ENCODE measurements at regions not wholly inside any gene's neighbourhood (a gene's known extent, or its start where the extent isn't known, plus 50 kb on each side); places are given as distances from the start of the nearest gene placed in this dataset.

GRCh38 chr1:226470921-226471866 is 63.3 kb upstream of the PARP1 start:
- H3K27me3 ChIP-seq (ENCODE audit: control insufficient read depth, insufficient read depth, low read length): peaks cover 2% of the 10 kb centered on the region
- CTCF ChIA-PET: no interaction called here
- no peak overlapping the region for H3K4me3 ChIP-seq (ENCODE audit: low read depth, low read length)
- TF ChIP-seq CTCF (IDR thresholded peaks at IDR 0.05; ENCODE audit: low read depth, low read length): no peak
- no peak overlapping the region for H3K27ac ChIP-seq (ENCODE audit: low read depth, low read length)
- POLR2A ChIA-PET: no interaction called here
- DNase-seq (ENCODE audit: low read depth, low spot score): no peak
- no peaks in the 10 kb centered on the region for H3K9me3 ChIP-seq (ENCODE audit: control insufficient read depth, insufficient read depth, low read length)

- H3K4me3 ChIP-seq (ENCODE audit: low read depth, low read length): no peak overlapping the region
- ChIA-PET POLR2A (no interaction called here), CTCF (no interaction called here)
- peaks cover 2% of the 10 kb centered on the region for H3K27me3 ChIP-seq (ENCODE audit: control insufficient read depth, insufficient read depth, low read length)
- no peak for DNase-seq (ENCODE audit: low read depth, low spot score)
- TF ChIP-seq CTCF (IDR thresholded peaks at IDR 0.05; ENCODE audit: low read depth, low read length): no peak
- no peaks in the 10 kb centered on the region for H3K9me3 ChIP-seq (ENCODE audit: control insufficient read depth, insufficient read depth, low read length)
- no peak overlapping the region for H3K27ac ChIP-seq (ENCODE audit: low read depth, low read length)
Observed at GRCh38 chr1:226473325-226473724, 65.4 kb upstream of the PARP1 start.

- ChIA-PET POLR2A (no interaction called here), CTCF (interaction anchor here (0.6 kb wide), 1 partner anchor 119 kb away, joined by 3 read pairs; no protein-coding TSS in a partner anchor)
- no peak for TF ChIP-seq CTCF (IDR thresholded peaks at IDR 0.05; ENCODE audit: low read depth, low read length)
- Histone ChIP-seq H3K27ac (ENCODE audit: low read depth, low read length) (no peak overlapping the region), H3K27me3 (ENCODE audit: control insufficient read depth, insufficient read depth, low read length) (peaks cover 2% of the 10 kb centered on the region), H3K4me3 (ENCODE audit: low read depth, low read length) (no peak overlapping the region), H3K9me3 (ENCODE audit: control insufficient read depth, insufficient read depth, low read length) (no peaks in the 10 kb centered on the region)
- no peak for DNase-seq (ENCODE audit: low read depth, low spot score)
Observed at GRCh38 chr1:226474041-226474440, 66.1 kb upstream of the PARP1 start.

- POLR2A ChIA-PET: no interaction called here
- no peak for DNase-seq (ENCODE audit: low read depth, low spot score)
- Histone ChIP-seq H3K27ac (ENCODE audit: low read depth, low read length) (no peak overlapping the region), H3K27me3 (ENCODE audit: control insufficient read depth, insufficient read depth, low read length) (peaks cover 2% of the 10 kb centered on the region), H3K4me3 (ENCODE audit: low read depth, low read length) (no peak overlapping the region), H3K9me3 (ENCODE audit: control insufficient read depth, insufficient read depth, low read length) (no peaks in the 10 kb centered on the region)
- CTCF ChIA-PET: interaction anchor here (0.6 kb wide), 1 partner anchor 119 kb away, joined by 3 read pairs; no protein-coding TSS in a partner anchor
- no peak for TF ChIP-seq CTCF (IDR thresholded peaks at IDR 0.05; ENCODE audit: low read depth, low read length)
Observed at GRCh38 chr1:226474443-226475141, 66.7 kb upstream of the PARP1 start.

- POLR2A ChIA-PET: no interaction called here
- Histone ChIP-seq H3K27ac (ENCODE audit: low read depth, low read length) (no peak overlapping the region), H3K27me3 (ENCODE audit: control insufficient read depth, insufficient read depth, low read length) (peaks cover 2% of the 10 kb centered on the region), H3K9me3 (ENCODE audit: control insufficient read depth, insufficient read depth, low read length) (no peaks in the 10 kb centered on the region), H3K4me3 (ENCODE audit: low read depth, low read length) (no peak overlapping the region)
- no peak for DNase-seq (ENCODE audit: low read depth, low spot score)
- CTCF ChIA-PET: no interaction called here
- TF ChIP-seq CTCF (IDR thresholded peaks at IDR 0.05; ENCODE audit: low read depth, low read length): no peak
Observed at GRCh38 chr1:226475142-226475511, 67.2 kb upstream of the PARP1 start.
